ENCODE measurements at regions not wholly inside any gene's neighbourhood (a gene's known extent, or its start where the extent isn't known, plus 50 kb on each side); places are given as distances from the start of the nearest gene placed in this dataset.
"Not testable (repeated sequence)": the region's sequence is repeated elsewhere in the genome, so short reads cannot be mapped to it uniquely, and the experiment has no call there.

DNA sequence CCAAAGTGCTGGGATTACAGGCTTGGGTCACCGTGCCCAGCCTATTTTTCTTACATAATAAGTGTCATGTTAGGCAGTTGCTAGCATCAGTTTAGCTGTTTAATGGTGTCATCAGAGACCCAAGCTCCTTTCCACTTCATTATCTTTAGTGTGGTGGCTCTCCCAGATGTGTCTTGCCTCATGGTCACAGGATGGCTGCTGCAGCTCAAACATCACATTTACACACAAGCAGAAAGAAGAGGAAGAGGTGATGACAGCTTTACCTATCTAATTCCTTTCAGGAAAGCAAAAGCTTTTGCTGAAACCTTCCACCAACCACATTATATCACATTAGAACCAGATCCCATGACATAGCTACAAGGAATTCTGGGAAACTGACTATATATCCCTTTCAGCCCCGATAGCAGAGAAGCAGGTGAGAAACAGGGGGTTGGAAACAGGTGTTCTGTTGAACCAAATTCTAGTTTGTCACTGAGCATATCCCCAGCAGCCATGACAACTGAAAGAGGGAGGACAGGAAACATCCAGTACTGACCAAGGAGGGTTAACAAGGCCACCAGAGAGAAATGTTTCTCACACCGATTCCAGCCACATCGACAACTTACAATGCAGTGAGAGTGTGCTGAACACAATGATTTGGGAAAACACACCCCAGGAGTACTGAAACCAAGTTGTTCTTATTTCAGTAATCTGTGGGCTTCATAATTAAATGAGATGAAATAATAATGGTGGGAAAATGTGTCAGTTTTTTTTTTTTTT lies 617.0 kb downstream of the UQCRFS1 start:
- no peak for DNase-seq (ENCODE audit: low read depth)

DNA sequence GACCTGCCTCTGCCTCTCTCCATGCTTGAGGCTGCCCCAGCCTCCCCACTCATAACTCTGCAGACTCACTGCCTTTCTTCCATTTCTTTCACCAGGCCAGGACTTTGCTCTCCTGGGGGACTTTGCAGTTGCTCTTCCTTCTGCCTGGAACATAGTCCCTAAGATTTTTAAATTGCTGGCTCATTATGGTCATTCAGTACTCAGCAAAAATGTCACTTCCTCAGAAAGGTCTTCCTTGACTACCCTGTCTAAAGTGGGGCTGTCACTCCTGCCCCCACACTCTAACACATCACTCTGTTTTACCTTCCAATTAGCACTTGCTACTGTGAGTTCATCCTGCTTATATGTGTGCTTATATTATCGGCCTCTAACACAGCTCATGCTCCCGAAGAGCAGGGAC lies 618.2 kb downstream of the UQCRFS1 start:
- DNase-seq (ENCODE audit: low read depth) = no peak

DNA sequence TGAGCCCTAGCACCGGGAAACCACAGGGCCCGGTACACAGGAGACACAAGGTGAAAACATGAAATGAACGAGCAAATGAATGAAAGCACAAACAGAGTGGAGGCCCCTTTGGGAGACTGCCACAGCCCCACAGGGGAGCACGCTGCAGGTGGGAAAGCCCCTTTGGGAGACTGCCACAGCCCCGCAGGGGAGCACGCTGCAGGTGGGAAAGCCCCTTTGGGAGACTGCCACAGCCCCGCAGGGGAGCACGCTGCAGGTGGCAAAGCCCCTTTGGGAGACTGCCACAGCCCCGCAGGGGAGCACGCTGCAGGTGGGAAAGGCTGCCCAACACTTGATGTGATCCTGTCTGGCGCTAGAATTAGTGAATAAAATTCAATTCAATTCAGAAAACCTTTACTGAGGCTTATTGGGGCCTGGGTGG lies 623.0 kb downstream of the UQCRFS1 start:
- DNase-seq (ENCODE audit: low read depth) = not testable (repeated sequence)

DNA sequence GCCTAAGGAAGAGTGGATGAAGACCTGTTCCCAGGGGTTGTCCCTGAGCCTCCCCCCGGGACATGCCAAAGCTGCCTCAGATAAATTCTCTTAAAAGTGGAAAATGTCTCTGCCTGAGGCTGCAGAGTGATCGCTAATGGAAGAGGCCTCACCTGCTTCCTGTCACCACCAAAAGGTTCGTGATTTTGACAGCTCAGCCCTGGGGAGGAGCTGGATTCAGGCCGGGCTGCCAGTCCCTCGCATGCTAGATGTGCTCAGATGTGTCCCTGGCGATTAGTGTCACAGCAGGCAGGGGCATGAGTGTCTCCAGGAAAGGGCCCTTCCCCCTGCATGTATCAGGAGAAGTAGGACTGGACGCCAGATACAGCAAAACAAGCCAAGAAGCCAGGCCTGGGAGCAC lies 626.5 kb downstream of the UQCRFS1 start:
- DNase-seq (ENCODE audit: low read depth) = no peak

DNA sequence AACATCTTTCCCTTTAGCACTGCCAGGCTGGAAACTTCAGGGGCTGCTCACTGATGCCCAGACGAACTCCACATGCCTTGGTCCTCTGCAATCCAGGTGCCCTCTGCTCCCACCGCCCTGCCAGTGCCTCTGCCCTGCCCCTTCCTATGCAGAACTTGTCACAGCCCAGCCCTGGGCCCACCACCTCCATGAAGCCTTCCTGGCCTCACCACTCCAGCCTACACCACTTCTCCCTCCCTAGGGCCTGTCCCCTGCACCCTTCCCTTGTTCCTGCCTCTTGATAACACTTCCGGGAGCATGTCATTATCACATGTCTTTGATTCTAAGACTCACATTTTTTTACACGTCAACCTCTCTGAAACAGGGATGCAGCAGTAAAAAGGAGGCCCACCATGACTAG lies 627.2 kb downstream of the UQCRFS1 start:
- no peak for DNase-seq (ENCODE audit: low read depth)

DNA sequence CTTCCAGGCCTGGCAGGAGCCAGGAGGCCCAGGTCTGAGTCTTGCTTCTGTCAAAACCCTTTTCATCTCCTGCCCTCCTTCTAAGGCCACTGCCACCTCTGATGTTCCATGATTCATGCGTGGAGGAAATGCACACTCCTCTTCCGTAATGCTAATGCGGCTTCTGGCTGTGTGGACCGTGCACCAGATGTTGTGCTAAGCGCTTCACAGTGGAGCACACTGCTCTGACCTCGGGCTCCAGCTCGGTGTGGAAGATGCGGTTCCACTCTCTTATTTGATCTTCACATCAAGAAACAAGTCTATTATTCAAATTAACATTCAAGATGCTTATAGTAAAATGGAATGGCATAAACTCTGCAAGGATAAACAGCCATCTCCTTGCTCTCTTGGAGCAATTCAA lies 629.2 kb downstream of the UQCRFS1 start:
- DNase-seq (ENCODE audit: low read depth) = no peak

DNA sequence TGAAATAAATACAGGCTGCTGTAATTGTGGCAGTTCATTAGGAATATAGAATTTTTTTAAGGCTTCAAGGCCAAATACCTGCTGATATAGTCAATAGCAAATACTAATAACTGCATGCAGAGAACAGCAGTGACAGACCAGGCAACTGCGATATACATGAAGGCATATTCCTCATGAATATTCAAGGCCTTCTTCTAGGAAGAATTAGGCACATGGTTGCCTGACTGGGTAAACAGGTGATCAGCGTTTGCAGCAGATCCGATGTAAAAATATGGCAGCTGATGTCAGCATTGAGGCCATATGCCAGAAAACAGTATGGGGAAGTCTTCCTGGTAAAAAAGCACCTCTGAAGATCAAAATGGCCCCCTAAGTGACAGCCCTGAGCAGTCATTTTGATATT lies 629.7 kb downstream of the UQCRFS1 start:
- DNase-seq (ENCODE audit: low read depth) = no peak

DNA sequence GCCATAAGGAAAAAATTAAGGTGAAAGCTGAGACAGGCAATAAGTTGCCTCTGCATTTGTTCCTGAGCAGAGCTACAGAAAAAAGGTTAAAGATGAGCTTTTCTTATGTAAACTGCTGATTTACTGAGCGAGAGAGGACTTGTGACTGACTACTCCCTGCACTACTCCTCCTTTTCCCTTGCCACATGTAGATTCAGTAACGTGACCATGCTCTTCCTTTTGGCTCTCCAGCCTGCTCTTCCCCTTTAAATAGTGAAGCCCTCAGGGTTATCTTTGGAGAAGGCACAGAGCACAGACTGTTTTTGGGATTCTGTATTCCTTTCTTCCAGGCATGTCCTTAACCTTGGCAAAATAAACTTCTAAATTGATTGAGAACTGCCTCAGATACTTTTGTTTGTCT lies 630.2 kb downstream of the UQCRFS1 start:
- no peak for DNase-seq (ENCODE audit: low read depth)

DNA sequence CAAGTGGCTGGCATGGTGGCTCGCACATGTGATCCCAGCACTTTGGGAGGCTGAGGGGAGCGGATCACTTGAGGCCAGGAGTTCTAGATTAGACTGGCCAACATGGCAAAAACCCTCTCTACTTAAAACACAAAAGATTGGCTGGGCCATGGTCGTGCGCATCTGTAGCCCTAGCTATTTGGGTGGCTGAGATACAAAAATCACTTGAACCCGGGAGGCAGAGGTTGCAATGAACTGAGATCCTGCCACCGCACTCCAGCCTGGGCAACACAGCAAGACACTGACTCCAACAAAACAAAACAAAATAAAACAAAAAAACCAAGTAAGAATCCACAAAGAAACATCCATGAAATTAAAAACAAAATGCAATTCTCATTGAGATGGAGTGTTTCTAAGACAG lies 630.6 kb downstream of the UQCRFS1 start:
- no peak for DNase-seq (ENCODE audit: low read depth)

DNA sequence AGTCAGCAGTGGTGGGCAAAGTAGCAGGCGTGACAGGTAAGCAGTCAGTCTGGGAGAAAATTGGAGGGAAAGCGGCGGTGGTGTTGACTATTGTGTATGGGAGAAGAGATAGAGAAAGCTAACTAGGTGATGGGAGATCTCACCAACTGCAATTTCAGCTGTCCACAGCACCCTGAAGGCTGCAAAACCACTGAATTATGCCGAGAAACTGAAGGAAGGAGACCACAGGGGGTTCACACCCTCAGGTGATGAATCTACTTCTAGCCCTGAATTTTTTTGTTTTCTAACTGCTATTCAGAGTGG lies 631.5 kb downstream of the UQCRFS1 start:
- DNase-seq (ENCODE audit: low read depth) = no peak

DNA sequence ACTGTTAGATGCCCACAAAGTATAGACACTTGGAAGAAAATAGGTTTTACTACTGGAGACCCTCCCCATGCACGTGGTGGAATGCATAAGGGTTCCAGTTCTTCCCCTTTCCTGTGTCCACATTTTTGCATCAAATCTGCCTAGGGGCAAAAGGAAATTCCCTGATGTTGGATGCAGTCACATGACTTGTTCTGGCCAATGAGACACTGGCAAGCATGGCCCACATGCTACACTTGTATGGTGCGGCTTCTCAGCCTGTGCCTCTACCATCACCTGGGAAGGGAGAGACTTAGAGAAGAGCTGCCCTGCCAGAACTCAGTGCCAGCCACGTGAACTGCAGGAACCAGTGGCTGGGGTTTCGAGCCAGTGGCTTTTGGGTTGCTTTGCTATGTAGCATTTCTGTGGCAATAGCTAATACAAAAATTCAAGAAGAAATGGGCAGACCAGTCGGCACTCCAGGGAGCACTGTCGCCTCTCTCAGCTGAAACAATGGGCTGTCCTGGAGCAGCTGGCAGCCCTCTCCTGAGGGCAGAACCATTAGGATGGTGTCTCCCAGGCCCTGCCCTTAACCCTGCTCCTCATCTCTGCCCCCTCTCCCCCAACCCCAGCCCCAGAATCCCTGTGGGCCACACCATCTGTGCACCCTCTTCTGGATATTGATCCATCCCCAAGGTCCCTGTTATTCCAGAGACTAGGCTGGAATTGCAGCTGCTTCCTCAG lies 634.0 kb downstream of the UQCRFS1 start:
- DNase-seq (ENCODE audit: low read depth) = no peak

DNA sequence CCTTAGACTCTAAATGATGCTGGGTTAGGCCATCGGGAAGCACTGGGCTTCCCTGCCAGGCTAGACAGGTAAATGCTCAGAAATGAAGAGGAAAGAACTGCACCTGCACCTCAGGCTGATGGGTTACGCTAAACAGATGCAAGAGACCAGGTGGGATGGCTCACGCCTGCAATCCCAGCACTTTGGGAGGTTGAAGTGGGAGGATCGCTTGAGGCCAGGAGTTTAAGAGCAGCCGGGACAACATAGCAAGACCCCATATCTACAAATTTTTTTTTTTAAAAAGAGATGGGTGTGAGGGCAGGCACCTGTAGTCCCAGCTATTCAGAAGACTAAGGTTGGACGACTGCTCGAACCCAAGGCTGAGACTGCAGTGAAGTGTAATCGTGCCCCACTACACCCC lies 634.7 kb downstream of the UQCRFS1 start:
- no peak for DNase-seq (ENCODE audit: low read depth)

DNA sequence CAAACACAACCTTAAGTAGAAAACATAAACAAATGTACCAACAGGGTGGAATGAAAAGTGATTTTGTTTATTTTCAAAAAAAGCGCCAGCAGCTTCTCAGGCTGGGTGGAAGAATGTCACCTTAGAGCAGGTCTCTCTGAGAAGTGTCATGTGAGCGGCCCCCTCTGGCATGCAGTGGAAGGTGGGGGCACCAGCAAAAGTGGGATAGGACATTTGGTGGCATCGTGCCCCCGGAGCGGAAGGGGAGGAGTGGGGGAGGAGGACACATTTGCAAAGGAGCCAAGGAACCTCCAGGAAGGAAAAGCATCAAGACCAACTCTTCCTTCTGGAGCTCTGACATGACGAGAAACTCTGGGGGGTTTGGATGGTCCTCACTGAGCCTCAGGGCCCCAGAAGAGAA lies 635.3 kb downstream of the UQCRFS1 start:
- DNase-seq (ENCODE audit: low read depth) = no peak

DNA sequence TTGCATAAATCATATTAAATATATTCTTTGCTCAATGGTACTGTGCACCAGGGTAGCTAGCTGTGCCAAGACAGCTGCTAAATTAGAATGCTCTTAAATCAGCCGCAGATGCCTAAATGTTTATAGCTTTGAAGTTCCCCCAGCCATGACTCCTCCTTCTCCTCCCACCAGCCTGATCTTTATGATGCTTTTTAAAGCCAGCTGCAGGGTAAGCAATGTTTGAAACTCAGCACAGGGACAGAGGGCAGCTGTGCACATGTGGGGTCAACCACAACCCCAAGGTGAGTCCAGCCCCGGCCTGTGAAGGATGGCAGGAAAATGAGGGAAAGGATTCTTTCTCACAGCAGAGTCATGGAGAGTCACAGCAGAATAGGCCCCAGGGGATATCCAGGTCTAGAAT lies 635.7 kb downstream of the UQCRFS1 start:
- DNase-seq (ENCODE audit: low read depth) = no peak

DNA sequence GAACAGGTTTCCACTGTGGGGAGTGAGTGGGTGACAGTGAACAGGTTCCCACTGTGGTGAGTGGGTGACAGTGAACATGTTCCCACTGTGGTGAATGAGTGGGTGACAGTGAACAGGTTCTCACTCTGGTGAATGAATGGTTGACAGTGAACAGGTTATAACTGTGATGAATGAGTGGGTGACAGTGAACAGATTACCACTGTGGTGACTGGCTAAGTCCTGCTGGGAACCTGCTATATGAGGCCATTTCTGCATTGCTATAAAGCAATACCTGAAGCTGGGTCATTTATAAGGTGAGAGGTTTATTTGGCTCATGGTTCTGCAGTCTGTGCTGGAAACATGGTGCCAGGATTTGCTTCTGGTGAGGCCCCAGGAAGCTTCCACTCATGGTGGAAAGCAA lies 637.1 kb downstream of the UQCRFS1 start:
- no peak for DNase-seq (ENCODE audit: low read depth)

DNA sequence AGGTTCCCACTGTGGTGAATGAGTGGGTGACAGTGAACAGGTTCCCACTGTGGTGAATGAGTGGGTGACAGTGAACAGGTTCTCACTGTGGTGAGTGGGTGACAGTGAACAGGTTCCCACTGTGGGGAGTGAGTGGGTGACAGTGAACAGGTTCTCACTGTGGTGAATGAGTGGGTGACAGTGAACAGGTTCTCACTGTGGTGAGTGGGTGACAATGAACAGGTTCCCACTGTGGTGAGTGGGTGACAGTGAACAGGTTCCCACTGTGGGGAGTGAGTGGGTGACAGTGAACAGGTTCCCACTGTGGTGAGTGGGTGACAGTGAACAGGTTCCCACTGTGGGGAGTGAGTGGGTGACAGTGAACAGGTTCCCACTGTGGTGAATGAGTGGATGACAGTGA lies 637.6 kb downstream of the UQCRFS1 start:
- not testable (repeated sequence) for DNase-seq (ENCODE audit: low read depth)

DNA sequence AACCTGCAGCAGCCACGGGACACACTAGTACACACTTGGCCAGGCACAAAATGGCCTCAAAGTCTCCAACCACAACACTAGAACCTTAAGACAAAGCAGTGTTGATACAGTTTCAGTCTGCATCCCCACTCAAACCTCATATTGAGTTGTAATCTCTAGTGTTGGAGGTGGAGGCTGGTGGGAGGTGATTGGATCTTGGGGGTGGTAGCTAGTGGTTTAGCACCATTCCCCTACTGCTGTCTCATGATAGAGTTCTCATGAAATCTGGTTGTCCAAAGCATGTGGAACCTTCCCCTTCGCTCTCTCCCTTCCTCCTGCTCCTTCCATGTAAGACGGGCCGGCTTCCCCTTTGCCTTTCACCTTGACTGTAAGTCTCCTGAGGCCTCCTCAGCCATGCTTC lies 638.7 kb downstream of the UQCRFS1 start:
- DNase-seq (ENCODE audit: low read depth) = no peak

DNA sequence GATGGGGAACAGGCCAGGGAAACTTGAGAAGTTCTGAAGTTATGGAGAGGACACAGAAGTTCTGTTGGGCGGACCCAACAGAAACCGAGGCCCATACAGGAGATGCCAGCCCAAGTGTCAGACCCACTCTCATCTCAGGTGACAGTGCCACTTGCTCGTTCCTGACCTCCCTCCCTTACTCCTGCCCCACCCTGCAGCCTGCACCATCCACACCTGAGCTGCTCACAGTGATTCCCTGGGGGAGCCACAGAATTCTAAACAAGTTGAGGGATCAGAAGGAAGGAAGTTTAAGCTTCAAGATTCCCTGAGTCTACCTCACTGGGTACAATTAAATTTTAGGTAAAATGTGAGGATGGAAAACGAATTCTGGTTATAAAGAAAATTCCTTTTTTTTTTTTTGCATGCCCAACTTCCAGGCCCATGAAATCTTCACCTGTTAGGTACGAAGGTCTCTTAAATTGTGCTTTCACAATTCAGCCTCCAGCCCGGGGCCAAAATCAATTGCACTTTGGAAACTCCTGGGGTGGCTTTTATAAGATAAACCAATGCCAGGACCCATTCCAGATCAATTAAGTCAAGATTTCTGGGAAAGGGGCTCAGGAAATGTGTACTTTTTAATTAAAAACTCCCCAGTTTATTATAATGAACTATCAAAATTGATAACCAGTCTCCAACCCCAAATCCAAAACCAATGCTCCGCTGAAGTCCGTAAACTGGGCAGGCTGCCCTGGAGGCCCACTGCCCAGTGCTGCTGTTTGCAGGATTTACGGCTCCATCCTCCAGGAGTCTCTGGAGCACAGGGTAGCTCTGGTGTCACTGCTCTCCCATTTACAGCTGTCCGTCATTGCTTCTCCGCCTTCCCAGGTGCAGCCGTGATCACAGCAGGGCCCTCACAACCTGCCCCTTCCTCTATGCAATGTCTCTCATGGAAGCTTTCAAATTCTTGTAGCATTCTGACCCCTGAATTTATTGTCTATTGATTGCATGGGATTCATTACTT lies 643.5 kb downstream of the UQCRFS1 start:
- DNase-seq (ENCODE audit: low read depth) = no peak

DNA sequence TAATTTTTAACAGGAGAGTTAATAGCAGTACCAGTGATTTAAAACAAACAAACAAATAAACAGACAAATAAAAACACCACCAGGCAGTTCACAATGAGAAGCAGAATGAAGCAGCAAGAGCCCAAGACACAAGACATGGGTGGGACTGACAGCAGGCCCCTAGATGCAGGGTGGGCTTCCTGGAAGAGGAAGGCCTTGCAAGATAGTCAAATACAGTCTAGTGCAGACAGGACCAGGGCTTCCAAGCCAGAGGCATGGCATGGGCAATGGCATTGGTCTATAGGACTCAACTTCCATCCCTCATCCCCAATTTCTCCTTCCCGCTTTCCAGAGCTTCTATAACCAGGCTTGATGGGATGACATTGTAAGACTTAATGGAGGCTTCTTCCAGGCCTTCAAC lies 645.1 kb downstream of the UQCRFS1 start:
- DNase-seq (ENCODE audit: low read depth) = no peak

DNA sequence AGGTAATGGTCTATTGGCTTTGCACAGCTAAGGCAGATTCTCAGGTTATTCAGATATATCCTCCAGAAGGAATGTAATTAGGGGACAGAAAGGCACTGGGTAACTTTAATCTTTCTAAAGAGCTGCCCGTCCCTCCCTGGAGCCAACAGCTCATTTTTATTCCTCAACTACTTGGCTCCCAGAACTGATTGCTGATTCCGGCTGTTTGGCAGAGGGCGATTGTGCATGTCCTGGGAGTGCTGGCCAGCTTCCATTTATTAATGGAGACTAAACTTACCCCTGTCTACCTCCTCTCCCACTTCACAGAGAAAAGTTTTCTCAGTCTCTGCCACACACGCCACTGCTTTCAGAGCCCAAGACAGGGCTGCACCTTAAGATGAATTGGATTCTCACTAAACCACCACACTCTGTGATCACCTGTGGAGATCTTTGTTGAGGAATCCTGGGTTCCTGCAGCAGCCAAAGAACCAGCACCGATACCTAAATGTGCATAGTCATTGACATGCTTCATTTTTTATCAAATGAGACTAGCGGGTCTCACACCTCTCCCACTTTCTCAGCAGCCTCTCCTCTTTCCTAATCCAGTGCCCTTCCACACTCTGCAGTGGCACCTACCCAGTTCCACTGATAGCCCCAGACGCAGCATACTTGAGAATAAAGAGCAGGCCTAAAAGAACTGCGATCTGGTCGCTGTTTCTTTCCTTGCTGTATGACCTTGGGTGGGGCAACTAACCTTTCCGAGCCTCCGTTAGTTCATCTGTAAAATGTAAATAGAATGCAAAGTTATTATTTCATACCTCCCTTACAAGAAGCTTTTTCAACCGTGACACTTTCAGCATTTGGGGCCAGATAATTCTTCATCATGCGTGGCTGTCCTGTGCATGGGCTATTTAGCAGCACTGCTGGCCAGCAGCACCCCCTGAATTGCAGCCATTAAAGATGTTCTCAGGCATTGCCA lies 648.7 kb downstream of the UQCRFS1 start:
- no peak for DNase-seq (ENCODE audit: low read depth)

DNA sequence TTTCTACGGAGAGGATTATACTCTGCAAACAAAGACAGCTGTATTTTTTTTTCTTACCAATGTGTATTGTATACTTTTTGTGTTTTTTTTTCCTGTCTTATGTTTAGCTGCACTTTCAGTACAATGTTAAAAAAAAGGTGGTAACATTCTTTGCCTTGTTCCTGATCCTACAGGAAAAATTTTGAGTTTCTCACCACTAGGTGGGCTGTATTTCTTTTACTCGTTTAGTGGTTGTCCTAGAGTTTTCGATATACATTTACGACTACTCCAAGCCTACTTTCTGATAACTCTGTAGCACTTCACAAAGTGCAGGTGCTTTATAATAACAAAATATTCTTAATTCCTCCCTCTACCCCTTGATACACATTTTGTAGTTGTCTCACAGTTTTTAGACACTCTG lies 652.2 kb downstream of the UQCRFS1 start:
- no peak for DNase-seq (ENCODE audit: low read depth)

DNA sequence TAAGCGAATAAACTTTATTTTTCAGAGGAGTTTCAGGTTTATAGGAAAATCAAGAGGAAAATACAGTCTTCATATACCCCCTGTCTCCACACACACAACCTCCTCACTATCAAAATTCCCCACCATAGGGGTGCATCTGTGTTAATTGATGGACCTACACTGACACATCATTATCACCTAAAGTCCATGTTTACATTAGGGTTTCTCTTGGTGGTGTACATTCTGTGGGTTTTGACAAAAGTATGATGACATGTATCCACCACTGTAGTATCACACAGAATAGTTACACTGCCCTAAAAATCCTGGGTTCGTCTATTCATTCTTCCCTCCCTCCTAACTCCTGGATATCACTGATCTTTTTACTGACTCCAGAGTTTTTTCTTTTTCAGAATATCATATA lies 654.2 kb downstream of the UQCRFS1 start:
- DNase-seq (ENCODE audit: low read depth) = no peak

All from stimulated activated CD8-positive, alpha-beta memory T cell treated with anti-CD3 and anti-CD28 coated beads, Interleukin-7, amount 100 ng/mL, for 24 hours (primary cell).